Tongue (tissue), 1 donor: ENCODE measurements at regions not wholly inside any gene's neighbourhood (a gene's known extent, or its start where the extent isn't known, plus 50 kb on each side); places are given as distances from the start of the nearest gene placed in this dataset.

Experiments used
- DNase-seq: peaks from one replicate; pipeline ENCODE4 v3.0.0-alpha.2; 2015

DNA sequence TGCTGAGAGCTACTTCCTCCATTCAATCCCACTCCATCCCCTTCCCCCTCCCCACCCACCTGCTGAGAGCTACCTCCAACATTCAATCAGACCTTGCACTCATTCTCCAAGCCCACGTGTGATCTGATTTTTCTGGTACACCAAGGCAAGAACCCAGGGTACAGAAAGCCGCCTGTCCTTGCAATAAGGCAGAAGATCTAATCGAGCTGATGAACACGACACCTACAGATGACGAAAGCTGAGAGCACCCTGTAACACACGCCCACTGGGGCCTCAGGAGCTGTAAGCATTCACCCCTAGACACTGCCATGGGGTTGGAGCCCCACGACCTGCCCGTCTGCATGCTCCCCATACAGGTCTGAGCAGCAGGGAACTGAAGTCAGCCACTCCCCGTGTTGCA lies 58.3 kb downstream of the TRIML1 start:
- no peak for DNase-seq

DNA sequence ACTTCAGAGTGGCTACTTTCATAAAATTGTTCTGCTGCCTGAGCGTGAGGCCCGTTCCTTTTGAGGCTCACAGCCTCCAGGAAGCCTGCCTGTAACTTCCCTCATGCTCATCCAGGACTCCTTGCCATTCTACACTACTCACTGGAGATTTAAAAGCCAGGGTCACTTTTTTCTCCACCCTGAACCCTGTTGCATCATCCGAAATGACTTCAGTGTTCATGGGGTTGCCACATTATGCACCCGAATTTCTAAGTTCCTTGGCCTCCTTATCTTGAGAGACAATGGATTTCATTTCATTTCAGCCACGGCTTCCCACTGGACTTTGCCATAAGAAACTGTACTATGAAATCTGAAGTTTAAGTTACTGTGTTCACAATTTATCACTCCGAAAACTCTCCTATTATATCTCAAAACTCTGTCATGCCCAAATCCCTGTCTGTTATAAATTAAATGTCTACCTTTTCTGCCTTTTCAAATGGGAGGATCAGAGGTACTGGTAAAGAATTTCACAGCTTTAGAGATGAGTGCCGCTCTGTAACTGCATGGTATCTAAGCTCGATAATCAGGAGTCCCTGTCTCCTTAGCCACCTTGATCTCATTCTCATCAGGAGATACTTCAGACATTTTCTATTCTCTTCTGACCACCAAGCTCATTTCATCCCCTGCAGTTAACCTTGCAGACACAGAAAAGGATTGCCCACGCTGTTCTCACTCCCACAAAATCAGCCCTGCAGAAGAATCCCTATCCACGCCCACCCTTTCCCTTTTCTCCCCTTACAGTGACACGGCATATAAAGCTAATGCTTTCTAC lies 59.9 kb downstream of the TRIML1 start:
- no peak for DNase-seq

- no peak for DNase-seq
Observed at GRCh38 chr4:188201851-188202250, 62.6 kb downstream of the TRIML1 start.

DNA sequence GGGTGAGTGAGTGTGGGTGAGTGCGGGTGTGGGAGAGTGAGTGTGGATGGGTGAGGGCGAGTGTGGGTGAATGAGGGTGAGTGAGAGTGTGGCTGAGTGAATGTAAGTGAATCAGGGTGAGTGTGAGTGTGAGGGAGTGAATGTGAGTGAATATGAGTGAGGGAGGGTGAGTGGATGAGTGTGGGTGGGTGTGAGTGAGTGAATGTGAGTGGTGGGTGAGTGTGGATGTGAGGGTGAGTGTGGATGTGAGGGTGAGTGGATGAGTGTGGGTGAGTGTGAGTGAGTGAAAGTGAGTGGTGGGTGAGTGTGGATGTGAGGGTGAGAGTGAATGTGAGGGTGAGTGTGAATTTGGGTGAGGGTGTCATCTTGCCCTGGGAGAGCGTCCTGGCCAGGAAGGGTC lies 67.5 kb downstream of the TRIML1 start:
- DNase-seq, result no peak

DNA sequence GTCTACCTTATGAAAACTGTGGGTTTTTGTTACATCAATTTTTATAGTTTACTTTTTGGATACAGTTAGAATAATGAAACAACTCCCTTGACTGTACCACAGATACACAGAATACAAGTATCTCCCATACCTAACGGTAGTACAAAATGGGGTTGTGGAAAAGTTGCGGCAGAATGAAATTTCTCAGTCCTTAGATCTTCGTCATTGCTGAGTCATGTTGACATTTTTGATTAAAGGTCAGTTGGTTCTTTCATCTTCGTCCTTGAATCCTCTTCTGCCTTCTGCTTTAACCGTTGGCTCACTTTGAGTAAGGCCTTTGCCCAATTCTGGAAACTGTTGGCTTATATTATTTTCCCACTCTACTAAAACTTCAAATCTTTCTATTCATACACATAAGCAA lies 75.6 kb downstream of the TRIML1 start:
- no peak for DNase-seq

GRCh38 chr4:188218392-188218791 lies 79.2 kb downstream of the TRIML1 start:
- peak; percentile 20 for DNase-seq

GRCh38 chr4:188220006-188220405 lies 80.8 kb downstream of the TRIML1 start:
- DNase-seq, result no peak

GRCh38 chr4:188221090-188221489 lies 81.8 kb downstream of the TRIML1 start:
- no peak for DNase-seq

- DNase-seq, result no peak
Observed at GRCh38 chr4:188228279-188228678, 89.0 kb downstream of the TRIML1 start.

GRCh38 chr4:188232428-188232827 lies 93.2 kb downstream of the TRIML1 start:
- no peak for DNase-seq

GRCh38 chr4:188242041-188242440 lies 102.8 kb downstream of the TRIML1 start:
- no peak for DNase-seq

DNA sequence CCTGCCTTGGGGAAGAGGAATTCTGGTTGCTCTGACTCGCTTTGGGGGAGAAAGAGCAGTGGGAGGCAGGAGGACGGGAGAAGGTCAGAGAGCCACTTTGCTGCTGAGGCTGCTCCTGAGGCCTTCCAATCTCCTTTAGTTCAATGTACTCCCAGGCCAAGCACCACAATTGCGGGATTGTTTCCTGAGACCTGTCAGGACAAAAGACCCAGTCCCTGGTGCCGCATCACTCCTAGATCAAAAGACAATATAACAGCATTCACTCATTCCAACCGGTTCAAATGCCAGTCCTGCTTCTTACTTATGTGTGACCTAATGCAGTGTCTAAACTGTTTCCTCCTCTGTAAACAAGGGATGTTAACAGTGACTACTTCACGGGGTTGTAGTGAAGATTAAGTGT lies 106.4 kb downstream of the TRIML1 start:
- DNase-seq, result no peak

DNA sequence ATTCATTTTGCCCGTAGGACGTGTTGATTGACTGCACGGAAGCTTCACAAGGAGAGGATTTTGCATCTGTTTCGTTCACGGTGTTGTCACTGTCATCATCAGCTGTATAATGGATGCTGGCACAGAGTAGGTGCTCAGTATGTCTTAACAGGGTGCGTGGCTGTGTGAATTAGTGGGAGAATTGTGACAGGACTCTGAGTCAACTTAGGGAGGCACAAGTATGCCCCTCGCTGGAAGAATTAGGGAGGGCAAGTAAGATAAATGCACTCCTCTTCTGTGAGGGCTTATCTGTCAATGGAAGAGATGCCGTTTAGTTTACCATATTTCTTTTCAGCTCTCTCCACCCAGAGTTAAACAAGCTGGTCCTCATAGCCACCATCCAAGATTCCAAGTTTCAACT lies 107.2 kb downstream of the TRIML1 start:
- DNase-seq, result no peak

- DNase-seq, result no peak
Observed at GRCh38 chr4:188254211-188254610, 115.0 kb downstream of the TRIML1 start.

GRCh38 chr4:188262464-188262863 lies 123.2 kb downstream of the TRIML1 start:
- no peak for DNase-seq

DNA sequence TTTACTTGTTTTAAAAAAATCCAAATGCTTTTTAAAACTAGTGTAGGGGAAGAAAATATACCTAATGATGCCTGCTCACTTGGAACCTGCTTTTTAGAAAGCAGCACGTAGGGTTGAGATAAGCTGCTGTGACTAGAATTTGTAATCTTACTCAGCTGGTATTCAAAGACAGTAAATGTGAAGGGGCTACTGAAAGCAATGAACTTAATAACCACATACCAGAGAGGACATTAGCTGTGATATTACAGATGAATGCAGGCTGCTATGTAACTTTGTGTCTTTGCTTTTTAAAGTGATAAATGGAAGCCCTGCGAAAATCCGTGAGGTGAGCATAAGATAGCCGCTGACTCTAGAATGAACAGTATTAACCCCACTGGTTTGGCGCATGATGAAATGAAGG lies 124.1 kb downstream of the TRIML1 start:
- DNase-seq, result no peak

GRCh38 chr4:188266386-188266785 lies 127.1 kb downstream of the TRIML1 start:
- DNase-seq, result no peak

- DNase-seq, result no peak
Observed at GRCh38 chr4:188268131-188268908, 129.1 kb downstream of the TRIML1 start.

- DNase-seq, result no peak
Observed at GRCh38 chr4:188270273-188271069, 131.2 kb downstream of the TRIML1 start.

DNA sequence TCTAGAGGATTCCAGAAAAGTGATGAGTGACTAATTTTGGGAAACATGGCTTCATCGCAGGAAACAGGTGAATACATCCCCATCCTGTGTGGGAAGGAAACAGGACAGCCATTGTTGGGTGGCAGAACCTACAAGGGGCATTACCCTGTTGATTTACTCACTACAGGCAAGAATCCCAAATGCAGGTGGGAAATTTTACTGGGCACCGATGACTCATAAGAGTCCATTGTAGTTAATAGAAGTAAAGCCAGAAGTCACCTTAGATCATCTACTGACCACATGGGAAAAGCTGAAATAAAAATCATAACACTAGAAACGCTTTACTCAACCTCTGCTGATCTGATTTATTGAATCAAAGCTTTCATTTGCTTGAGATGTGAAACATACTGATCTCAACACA lies 136.4 kb downstream of the TRIML1 start:
- no peak for DNase-seq

DNA sequence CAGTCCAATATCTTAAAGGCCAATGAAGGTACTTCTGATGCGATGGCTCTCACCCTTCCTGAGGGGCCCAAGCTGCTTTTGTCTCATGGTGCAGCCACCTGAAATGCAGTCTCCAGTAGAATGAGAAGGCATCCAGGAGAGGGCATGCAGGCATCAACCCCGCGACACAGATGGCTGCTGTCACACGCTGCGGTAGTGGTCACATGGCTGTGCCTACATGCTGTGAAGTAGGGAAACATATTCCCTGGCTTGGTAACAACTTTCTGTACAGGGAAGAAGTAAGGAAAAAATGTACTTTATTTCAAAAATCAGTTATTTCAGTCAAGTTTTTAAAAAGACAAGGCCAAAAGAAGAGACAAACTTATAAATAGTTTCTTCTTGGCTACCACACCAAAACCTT lies 139.9 kb downstream of the TRIML1 start:
- DNase-seq, result no peak

DNA sequence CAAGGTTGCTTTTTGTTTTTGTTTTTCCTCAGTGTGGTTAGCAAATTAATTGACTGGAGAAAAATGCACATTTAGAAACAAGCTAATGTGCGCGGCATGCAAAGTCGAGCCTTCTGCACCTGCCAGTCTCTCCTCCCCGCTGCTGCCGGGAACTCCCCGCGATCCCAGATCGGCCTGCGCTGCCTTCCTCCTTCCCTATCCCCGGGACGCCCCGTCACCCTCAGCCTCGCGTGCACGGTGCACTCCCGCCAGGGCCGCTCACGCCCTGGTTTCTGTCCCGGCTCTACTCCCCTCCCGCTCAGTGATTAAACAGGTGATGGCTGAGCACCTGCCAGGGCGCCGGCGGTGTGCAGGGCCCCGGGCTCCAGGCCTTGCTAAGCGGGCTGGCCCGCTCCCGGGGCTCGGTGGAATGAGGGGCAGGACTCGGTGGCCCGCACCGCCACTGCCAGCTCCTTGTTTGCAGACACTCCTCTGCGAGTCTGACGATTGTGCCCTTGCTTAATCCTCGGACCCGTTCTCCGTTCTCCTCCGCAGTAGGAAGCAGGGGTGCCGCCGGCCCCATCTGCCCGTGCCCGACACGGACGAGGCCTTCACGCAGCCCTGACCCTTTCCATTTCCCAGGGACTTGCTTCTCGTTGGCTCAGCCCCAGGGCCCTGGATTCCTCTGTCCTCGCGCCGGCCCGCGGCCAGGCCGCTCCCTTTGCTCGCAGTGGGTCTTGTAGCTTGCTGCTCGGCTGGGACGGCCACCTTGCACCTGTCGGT lies 143.4 kb downstream of the TRIML1 start:
- peak; percentile 15 for DNase-seq
